GM12872 (cell line): ENCODE measurements at regions not wholly inside any gene's neighbourhood (a gene's known extent, or its start where the extent isn't known, plus 50 kb on each side); places are given as distances from the start of the nearest gene placed in this dataset.

Experiments used
- TF ChIP-seq, protein P1 (sequence below): IDR thresholded peaks from 3 replicates; pipeline ENCODE4 v1.5.1; 2011; ENCODE audit warnings: low read depth, mild to moderate bottlenecking, low read length, moderate library complexity; ENCODE audit not compliant: insufficient read depth

DNA sequence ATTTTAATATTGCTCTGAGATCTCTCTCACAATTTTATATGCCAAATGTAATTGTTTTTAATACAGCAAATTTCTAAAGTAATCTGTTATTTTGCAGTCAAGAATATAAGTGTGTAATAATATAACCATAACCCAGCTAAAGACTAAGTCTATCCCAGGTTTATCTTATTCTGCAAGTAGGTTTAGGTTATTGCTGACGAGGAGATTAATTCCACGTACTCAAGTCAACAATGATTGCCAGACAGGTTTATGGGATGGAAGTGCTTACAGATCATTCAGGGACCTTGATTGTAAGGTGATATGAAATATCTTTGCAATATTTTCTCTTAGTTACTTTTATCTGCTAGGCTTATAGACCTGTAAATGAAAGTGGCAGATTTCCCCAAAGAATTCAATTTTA is 698.3 kb downstream of the HDGFL1 start:
- TF ChIP-seq, protein P1, sequence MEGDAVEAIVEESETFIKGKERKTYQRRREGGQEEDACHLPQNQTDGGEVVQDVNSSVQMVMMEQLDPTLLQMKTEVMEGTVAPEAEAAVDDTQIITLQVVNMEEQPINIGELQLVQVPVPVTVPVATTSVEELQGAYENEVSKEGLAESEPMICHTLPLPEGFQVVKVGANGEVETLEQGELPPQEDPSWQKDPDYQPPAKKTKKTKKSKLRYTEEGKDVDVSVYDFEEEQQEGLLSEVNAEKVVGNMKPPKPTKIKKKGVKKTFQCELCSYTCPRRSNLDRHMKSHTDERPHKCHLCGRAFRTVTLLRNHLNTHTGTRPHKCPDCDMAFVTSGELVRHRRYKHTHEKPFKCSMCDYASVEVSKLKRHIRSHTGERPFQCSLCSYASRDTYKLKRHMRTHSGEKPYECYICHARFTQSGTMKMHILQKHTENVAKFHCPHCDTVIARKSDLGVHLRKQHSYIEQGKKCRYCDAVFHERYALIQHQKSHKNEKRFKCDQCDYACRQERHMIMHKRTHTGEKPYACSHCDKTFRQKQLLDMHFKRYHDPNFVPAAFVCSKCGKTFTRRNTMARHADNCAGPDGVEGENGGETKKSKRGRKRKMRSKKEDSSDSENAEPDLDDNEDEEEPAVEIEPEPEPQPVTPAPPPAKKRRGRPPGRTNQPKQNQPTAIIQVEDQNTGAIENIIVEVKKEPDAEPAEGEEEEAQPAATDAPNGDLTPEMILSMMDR: no peak

DNA sequence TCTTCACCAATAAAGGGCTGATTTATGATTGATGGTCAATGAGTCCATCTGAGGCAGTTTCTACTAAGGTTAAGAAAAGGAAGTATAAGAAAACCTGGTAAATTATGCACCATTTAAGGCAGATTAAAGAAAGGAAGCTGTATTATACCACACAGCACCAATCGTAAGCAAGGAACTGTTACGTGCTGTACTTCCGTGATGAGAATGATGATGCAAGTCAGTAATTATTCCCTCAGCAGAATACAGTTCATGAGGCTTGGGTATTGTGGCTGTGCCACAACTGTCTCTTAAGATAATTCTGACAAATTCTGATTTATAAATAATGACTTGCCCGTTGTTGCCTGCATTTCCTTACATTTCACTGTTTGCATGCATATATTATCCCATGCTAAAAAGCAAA is 699.0 kb downstream of the HDGFL1 start:
- TF ChIP-seq, protein P1: no peak

DNA sequence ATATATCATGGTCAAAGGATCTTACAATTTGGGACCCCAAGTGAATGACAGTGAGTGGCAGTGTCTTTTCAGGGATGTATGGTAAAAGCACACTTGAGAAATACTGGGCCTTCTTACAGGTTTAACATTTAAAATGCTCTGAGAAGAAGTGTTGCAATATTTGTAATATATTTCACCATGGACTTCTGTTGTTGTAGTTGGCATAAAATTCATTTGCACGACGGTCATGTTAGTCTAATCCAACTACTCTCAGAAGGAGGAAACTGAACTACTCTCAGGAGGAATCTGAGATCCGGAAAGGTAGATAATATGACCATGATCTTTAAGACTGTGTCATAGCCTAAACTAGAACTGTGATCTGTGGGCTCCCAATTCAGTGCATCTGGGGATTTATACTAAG is 700.1 kb downstream of the HDGFL1 start:
- TF ChIP-seq, protein P1: no peak

DNA sequence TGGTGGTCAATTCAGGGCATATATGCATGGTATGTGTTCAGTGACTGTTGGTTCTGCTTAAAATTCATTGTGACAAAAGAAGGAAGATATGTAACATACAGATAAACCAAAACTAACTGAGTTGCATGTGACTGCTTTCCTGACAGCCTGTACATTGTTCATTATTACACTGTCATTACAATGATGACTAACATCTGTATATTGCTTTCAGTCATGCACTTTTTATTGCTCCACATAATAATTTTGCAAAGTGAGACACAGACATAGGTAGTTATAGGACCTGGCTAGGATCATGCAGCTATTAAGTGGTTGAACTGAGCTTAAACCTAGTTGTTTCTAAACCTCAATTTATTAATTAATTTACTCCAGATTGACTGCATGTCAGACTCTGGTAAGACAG is 703.2 kb downstream of the HDGFL1 start:
- TF ChIP-seq, protein P1: no peak

DNA sequence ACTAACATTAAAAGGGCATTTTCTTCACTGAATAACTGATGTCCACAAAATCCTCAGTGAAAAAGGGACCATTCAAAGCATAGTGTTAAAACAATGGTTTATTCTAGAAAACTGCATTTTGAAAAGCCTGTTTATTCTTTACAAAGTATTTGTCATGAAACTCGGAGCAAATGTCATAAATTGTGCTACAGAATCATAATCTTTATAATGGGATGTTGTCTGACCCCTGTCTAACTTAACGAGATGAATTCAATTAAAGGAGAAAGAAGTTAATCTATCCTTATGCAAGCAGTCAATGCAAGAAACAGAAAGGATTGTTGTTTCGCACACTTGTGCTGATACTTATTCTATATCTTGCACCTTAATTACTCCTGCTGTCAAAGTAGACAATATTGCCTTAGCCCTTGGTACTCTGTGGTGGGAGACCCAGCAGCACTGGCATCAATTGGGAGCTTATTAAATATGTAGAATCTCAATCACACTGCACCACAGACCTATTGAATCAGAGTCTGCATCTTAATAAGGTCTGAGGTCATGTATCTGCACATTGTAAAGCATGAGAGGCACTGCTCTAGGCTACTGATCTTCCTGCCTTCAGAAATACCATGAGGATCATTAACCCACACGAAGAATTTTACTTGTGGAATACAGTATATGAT is 708.3 kb downstream of the HDGFL1 start:
- TF ChIP-seq, protein P1: no peak

DNA sequence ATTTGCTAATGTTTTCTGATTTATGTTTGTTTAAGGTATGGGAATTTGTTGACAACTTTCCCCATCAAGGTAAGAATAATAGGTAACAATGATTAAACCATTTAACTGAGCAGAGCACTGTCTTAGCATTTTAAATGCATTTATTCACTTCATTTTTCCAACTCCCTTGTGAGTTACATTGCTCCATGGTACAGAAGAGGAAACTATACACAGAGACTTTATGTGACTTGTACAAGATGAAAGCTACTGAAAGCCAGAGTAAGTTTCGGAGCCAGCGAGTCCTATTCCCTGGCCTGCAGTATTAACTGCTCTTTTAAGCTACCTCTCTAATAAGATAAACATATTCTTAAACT is 708.8 kb downstream of the HDGFL1 start:
- TF ChIP-seq, protein P1: no peak

DNA sequence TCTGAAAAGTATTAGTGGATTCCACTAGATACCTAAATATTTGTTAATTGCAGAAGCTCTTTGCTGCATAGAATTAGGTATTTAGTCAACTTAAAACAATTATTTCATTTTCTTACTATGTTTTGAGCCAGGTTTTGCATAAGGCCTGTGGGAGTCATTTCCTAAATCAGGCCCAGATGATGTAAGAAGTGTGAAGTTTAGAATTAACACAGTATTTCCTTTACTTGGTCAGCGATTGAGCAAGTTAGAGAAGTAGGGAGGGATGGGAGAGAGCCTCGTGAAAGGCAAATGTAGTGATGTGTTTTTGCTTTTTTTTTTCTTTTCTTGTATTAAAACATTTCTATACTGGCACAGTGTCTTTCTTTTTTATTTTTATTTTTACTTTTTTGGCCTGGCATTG is 711.1 kb downstream of the HDGFL1 start:
- TF ChIP-seq, protein P1: no peak
